NCI-H748 (cell line): ENCODE measurements at regions not wholly inside any gene's neighbourhood (a gene's known extent, or its start where the extent isn't known, plus 50 kb on each side); places are given as distances from the start of the nearest gene placed in this dataset.

ENCODE experiments used
- DNase-seq: peaks from one replicate; lab custom pipeline; 2025; ENCODE audit not compliant: unreplicated experiment; lab: John Stamatoyannopoulos, UW

DNA sequence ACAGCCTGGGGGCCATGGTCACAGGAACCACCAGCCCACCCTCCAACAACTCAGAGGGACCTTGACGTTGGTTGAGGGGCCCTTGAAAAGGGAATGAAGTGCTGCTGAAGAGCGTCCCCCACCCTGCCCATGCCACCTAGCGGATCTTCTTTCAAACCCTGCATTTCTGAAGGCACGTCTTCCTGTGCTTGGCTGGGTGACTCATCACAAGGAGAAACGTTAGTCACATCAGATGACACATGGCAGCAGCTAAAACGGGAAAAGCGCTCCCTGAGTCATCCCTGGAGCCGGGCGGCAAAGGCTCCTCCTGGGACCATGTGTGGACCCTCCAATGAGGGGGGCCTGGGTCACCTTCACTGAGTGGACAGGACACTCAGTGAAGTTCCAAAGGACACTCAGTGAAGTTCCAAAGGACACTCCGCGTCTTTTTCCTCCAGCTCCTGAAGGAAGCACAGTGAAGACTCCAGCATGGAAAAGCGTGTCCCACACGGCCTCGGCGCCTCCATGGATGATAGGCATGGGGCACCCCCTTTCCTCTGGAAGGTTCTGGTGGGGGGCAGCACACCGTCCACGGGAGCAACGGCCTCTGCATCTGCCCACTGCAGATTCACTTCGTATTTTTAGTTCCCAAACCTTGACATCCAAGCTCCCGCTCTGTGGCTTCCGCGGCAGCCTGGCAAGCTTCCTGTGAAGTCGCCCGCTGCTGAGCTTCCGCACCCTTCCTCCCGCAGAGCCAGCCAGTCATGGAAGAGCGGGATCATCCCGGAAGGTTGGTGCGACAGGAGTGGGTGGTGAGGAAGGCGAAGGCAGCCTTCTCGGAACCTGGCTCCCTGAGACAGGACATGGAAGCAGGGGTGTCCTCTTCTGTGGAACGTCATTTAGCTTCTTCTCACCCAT lies 383.4 kb downstream of the VRK1 start:
- no peak for DNase-seq

DNA sequence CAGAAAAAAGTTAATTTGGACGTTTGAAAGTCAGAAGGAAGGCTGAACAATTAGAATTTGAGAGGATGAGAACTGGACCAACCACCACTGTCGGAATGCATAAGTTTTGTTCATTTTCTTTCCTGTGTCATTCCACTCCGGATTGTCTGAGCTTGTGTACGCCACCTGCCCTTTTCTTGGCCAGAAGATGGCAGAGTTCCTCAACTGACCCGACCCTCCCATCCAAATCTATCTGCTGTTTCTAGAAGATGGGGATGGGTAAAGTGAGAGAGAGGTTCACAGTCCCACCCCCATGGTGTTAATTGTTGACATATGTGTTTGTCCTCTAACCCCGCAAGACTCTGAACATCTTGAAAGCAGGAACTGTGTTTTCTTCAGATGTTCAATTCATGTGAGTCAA lies 388.0 kb downstream of the VRK1 start:
- DNase-seq, result peak; percentile 55

DNA sequence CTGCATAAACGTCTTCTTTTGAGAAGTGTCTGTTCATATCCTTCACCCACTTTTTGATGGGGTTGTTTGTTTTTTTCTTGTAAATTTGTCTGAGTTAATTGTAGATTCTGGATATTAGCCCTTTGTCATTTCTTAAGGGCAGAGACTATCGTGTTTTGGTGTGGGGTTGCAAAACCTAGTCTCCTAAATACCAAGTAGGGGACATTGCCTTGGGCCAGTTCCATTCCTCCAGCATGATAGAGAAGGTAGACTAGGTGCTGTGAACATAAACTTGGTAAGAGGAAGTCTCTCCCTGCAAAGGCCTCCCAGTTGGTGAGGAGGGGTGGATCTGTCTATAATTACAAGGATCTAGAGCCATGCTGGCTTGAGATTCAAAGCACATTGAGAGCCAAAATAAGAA lies 390.7 kb downstream of the VRK1 start:
- no peak for DNase-seq

DNA sequence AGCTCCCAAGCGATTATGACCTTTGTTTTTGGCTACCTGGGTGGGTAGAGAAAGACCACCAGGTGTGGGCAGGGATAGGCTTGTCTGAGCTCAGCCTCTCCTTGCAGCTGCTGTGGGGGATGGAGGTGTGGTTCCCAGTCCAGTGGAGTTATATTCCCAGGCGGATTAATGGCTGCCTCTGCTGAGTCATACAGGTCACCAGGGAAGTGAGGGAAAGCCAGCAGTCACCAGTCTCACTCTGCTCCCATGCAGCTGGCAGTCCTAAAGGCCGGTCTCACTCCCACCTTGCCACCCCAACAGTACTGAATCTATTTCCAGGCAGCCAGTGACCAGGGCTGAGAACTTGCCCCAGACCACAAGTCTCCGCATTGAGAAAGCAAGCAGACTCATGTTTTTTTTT lies 399.2 kb downstream of the VRK1 start:
- DNase-seq, result no peak

DNA sequence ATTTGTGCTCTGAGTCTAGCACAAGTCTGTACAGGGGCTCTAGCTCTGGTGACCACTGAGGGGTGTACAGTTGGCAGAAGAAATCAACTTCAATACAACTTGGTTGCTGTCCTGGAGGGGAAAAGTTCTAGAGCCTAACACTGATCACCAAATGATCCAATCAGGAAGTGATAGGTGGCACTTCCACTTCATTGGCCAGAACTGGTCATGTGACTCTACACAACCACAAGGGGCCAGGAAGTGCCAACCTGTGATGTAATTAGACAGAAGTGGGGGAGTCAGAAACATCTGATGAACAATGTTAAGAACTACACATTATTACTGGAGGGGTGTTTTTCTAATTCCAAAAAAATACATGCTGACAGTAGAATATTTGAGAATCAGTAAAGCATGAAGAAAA lies 401.6 kb downstream of the VRK1 start:
- no peak for DNase-seq

DNA sequence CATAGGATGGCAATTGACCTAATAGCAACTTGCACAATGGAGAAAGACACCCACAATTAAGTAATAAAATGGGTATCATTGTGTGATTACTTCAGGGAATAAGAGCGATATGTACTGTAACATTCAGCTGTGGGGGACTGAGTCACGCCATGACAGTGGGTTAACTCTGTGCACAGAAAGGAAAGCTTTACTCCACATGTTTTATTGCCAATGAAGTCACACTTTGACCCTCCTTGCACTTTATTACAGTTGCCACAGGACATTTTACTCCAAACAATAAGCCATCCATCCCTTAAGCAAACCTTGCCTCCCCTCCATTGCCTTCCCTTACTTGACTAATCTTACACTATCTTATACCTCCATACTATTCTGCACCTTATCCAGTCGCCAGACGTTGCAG lies 403.1 kb downstream of the VRK1 start:
- no peak for DNase-seq

DNA sequence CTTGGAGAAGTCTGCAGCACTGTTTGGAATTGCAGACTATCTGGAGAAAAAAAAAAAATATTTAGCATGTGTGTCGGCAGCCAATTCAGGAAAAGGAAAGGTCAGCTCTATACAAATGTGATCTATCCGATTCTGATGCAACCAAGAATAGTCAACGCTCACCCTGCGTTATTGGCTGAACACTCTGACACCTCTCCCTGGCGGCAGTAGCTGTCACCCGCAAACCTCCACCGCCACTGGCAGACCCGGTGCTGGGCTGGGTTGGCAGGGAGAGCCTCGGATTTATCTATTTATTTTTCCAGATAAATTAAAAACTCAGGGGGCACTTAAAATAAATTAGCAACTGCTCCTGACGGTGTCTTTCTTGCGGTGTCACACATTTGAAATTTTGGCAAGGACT lies 409.7 kb downstream of the VRK1 start:
- DNase-seq, result peak; percentile 16

DNA sequence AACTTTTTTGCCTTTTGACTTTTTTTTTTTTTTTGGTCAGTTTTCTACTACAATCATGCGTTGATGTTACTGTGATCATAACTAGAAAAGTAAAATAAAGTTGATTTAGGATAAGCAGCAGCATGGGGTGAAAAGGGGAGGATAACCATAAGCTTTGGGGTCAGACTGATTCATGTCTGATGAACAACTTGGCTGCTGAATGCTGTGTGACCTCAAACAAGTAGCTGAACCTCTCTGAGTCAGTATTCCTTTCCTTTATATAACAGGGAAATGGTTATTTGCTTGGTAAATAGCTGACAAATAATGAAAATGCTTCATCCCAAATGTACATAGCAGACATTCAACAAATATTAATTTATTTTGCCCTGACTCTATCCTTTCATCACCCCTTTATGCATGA lies 413.0 kb downstream of the VRK1 start:
- DNase-seq, result no peak

DNA sequence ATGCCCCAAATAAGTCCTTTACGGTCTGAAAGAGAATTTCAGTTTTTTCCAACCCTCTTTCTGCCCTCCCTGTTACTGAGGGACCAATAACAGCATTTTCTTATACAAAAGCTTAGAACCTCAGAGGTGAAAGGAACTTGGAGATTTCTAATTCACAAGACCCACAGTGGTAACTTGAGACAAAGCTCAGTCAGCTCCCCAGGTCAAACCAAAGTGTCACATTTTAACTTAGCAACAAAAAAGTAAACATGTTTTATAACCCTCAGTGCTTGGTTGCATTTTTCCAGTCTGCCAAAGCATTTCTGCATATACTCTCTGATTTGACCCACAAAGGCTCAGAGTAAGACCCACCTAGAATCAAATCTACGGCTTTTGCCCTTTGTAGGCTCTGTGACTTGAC lies 415.2 kb downstream of the VRK1 start:
- DNase-seq, result no peak

DNA sequence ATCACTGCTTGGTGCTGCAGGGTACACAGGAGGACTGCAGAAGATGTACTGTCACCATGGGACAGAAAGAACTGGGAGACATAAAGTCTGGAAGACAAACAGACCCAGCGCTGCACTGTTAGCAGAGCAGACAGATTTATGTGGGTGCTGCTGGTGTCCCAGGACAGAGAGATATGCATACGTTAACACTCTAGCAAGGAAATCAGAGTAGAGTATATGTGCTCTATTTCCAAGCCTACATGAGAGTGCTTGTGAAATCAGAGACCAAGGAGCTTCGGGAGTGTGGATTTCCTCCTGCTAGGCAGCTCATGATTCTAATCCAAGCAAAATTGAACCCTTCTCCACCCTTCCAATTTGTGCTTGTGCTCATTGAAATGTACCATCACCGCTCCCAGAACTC lies 416.5 kb downstream of the VRK1 start:
- no peak for DNase-seq

DNA sequence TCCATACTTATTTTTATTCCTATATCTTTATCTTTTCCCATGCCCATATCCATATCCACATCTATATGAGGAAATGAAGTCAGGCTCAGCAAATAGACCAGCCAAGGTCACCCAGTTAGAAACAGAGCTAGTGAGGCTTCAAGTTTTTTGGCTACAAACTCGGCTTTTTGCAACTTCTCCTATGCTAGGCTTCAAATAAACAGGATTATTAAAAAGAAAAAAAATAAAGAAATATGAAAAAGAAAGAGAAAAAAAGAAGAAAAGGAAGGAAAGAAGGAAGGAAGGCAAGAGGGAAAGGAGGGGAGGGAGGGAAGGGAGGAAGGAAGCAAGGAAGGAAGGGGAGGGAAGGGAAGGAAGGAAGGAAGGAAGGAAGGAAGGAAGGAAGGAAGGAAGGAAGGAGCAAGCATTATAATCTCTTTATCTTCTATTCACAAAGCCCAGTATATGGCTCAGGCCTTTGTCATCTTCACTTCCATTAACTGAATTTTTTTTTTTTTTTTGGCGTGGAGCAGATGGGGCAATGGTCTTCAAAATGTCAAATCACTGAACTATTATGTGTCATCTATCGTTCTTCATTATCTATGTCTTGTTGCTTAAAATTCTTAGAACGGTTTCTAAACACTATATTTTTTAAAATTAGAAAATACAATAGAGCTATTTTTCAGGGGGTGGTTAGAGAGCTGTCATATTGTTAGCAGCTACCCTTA lies 418.2 kb downstream of the VRK1 start:
- DNase-seq, result no peak

DNA sequence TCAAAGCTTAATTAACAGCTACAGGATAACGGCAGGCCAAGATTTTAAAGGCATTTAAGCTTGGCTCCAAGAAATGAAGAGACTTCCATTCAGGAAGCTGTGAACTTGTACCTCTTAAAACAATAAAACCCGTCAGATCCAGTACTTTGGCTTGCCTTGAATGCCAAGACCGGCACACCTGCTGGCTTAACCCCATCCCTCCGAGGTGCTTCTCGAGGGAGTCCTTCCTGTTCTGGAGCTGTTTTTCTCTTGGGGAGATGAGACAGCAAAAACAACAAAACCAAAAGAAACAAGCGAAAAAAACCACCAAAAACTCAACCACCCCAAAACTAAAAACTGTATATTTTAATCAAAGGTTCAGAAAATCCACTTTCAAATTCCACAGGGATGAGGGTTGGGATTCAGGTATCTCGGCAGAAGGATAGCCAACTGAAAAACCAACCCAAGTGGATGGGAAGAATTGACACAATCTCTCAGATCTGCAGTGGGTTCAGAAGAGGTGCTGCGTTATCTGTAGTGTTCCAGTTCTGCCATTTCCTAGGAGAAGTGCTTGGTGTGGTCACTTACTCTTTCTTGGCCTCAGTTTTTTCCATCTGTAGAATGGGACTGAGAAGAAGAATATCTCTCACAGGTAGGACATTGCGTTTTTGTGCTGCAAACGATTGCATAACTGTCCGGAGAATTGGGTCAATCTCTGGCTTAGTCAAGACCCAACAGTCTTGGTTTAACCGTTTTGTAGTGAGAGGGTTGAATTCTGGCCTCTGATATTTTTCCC lies 420.1 kb downstream of the VRK1 start:
- DNase-seq, result no peak

DNA sequence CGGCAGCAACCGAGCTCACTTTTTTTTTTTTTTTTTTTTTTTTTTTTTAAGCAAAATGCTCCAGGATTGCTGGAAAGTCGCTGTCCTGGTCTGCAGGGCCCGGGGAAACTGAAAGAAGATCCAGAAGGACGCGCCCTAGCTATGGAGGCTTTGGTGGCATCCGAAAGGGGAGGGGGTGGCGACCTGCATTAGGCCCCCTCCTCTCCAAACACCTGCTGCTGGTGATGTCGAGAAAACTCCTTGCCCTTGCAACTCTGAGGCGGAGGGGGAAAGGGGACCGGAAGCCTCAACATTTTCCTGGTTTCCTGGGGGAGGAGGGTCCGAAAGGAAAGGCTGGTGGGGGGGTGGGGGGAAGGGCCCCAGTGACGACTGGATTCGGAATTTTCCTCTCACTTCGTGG lies 421.1 kb downstream of the VRK1 start:
- no peak for DNase-seq

DNA sequence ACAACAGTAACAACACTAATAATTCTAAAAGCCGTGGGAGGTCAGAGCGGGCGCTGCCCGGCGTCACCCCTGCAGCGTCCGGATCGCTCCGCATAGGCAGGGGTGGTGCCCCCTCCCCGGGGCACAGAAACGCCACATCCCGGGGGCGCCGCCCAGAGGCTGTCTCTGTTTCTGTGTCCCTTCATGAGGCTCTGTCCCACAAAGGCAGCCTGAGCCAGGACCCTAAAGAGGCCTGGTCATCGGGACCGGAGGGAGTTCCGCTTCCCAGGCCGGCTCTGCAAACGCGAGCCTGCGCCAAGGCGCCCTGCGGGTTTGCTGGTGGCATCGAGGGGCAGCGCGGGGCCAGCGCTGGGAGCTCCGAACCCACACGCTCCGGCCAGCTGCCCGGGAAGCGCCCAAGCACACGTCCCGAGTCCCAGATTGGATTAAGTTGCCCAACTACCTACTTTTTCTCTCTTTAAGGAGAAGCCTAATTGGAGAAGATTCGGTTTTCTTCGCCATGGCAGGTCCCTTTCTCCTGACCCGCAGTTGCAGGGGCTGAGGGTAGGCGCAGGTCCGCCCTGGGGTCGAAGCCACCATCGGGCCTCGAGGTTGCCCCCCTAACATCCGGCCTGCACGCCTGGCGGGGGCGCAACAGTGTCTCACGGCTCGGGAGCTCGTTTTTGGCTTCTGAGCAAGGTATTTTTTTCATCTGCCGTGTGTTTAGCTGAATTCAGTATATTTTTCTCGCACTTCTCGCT lies 421.7 kb downstream of the VRK1 start:
- DNase-seq, result peak; percentile 48

DNA sequence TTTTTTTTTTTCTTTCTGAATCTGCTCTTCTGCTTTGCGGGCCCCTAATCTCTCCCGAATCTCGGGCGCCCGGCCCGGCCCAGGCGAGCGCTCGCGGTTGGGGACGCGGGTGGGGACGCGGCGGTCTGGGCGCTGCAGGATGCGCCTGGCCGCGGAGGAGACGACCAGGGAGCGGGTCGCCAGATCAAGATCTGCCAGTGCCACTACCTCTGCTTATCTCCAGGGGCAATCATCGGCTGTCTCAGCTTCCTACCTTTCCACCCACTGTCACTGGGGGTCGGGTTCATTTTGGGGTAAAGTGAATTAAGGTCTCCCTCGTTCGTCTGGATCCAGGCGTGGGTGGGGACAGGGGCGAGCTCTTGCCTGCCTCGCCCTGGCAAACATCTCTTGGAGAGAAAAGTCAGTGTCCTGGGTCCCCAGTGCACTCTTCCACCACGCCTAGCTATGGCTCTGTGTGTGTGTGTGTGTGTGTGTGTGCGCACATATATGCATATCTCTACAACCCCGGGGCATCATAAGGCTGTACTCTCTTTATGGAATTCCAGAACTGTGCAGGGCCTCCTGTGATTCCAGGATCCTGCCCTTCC lies 422.3 kb downstream of the VRK1 start:
- no peak for DNase-seq

DNA sequence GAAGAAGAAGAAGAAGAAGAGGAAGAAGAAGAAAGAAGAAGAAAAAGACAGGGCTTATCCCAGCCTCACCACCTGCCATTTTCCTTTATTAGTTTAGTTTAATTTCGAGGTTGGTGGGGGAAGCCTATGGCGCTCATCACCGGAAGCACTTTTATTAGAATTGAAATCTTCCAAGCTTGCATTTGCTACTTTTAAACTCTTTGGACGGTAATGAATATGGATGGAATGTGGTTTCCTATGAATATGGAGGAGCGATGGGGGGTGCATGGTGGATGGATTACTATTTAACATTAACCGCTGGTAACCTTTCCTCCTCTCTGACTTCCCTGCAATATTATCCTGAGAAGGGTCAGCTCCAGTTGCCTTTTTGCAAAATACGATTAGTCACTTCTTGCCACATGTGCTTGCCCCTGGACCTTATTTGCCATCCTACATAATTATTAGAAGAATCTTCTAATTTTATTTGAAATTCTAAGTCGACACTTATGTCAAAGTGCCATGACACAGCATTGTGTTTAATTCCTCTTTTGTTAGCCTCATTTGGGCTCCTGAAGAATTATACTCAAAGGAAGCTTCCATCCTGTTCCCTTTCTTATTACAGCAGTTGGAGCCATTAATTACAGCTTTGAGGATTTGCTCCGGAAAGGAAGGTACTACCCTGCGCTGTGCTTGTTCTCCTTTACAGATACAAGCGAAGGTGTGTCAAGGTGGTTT lies 424.5 kb downstream of the VRK1 start:
- DNase-seq, result no peak

DNA sequence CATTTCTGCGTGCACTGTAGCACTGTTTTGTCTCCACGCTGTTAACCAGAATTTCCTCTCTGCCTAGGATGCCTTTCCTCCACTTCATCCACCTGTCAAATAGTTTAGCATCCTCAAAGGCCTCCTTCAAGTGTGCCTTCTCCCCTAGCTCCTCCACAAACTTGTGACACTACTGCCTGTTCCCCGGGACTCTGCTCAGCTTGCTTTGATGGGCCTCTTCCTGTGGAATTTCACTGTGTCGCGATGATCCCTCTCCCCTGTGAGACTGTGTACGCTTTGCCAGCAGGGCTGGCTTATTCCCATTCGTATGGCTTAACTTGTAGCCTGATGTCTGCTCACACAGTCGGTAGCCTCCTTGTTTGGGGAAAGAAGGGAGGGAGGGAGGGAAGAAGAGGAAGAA lies 426.8 kb downstream of the VRK1 start:
- DNase-seq, result no peak

DNA sequence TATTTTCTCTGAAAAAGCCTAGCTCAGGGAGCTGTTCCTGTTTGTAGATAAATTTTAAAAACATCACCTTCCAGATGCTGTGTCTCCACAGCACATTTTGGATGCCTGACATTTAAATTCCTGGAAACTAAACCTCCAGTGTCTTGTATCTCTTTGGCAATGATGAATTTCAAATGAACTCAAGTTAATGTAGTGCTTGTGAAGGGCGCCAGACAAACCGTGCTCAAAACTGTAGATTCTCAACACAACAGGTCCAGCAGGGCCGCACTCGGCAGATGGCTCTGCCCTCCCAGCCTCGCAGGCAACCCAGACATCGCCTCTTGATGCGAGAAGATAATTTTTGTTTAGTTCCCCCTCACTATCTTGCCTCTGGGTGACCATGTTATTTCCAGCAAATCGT lies 432.9 kb downstream of the VRK1 start:
- no peak for DNase-seq

DNA sequence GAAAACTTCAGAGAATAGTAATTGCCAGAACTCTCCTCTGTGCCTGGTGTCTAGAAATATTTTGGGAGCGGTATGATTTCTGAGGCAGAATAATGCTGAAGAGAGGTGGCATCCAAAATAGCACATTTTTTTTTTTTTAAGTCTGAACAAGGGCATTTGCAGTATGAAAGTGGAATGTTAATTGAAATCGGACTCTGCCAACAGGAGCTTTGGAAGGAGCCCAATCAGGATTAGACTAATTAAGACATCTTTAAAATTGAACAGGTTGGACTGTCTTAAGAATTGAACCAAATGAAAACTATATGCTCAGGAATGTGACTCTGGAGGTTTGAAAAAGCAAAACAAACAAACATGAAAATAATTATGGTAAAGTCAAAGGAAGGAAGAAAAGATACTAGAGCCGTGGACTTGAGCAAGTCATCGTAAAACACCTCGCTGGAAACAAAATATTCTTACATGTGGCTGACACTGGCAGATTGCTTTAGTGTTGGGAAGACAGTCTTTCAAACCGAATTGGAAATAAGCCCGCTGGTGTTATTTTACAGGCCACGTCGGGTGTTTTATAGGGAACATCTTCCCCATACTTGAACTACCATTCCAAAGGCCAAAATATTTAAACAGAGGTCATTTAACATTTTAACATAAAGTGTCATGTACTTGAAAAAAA lies 436.3 kb downstream of the VRK1 start:
- DNase-seq, result no peak

DNA sequence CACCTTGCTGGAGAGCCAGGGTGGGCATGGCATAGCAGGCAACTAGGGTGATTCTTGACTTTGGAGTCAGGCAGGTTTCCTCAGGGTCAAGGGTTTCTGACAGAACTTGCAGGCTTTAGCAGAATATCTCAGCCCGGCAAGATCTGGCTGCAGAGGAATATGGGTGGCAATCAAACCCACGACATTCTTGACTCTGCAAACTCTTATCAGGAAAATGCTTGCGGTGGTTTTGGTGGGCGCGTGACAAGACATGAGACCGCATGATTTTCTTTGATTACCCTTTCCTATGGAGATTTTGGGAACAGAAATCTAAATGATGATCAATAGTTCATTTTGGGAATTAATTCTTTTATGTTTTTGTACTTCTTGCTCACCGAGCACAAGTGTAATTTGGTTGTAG lies 449.5 kb downstream of the VRK1 start:
- no peak for DNase-seq
